B cell (primary cell): ENCODE measurements at regions not wholly inside any gene's neighbourhood (a gene's known extent, or its start where the extent isn't known, plus 50 kb on each side); places are given as distances from the start of the nearest gene placed in this dataset.

ENCODE experiments used
- ATAC-seq: fragments of 200-7000 bp; cut with Tn5 transposase; one replicate; pipeline ENCODE4 v1.10.0; 2021; ENCODE audit warnings: low read depth, mild to moderate bottlenecking, moderate number of reproducible peaks, moderate library complexity
- CTCF ChIA-PET: fragments of 350-600 bp; sonication (Branson Sonifier 250); formaldehyde crosslinking; loops from one replicate; lab custom pipeline; 2021; ENCODE audit warnings: antibody characterized with exemption, inconsistent platforms; lab: Charles Lee
- POLR2A ChIA-PET: fragments of 350-600 bp; sonication (Branson Sonifier 250); formaldehyde crosslinking; loops from one replicate; lab custom pipeline; 2021; ENCODE audit warnings: antibody characterized with exemption; lab: Charles Lee
- DNase-seq: peaks from one replicate; pipeline ENCODE4 v3.0.0; 2013
- H2AFZ ChIP-seq: 2 replicates; pipeline ENCODE4 v1.6.1; 2012; ENCODE audit warnings: mild to moderate bottlenecking, low read depth, low read length; ENCODE audit not compliant: insufficient read depth, poor library complexity, severe bottlenecking
- H3K27ac ChIP-seq, 2 donors: 1 replicate in 1 of 2; 2 replicates in 1 of 2; pipeline ENCODE4 v1.5.1; 2012 to 2013; ENCODE audit warnings: low read length in 2 of 2, mild to moderate bottlenecking in 2 of 2, moderate library complexity in 1 of 2
- H3K27me3 ChIP-seq, 4 experiments: fragments of 200-600 bp in 1 of 4; sonication (generic) in 1 of 4; replicated peaks in 1 of 4; 1 replicate in 2 of 4; 2 replicates in 2 of 4; pipeline versions ENCODE4 v1.6.1 to v1.7.0; 2013 to 2016; ENCODE audit warnings: low read length in 3 of 4, mild to moderate bottlenecking in 2 of 4, mixed read lengths in 1 of 4, moderate library complexity in 1 of 4; ENCODE audit not compliant: insufficient read depth in 4 of 4, control insufficient read depth in 3 of 4; ENCODE audit errors: control extremely low read depth in 1 of 4
- H3K36me3 ChIP-seq, 2 experiments: replicated peaks in 1 of 2; 1 replicate in 1 of 2; 2 replicates in 1 of 2; pipeline versions ENCODE4 v1.6.1 to v1.7.1; 2013; ENCODE audit warnings: low read length in 1 of 2; ENCODE audit not compliant: insufficient read depth in 2 of 2, control insufficient read depth in 1 of 2; ENCODE audit errors: control extremely low read depth in 1 of 2, extremely low read depth in 1 of 2
- H3K4me1 ChIP-seq, 2 donors: fragments of 200-600 bp in 1 of 2; sonication (generic) in 1 of 2; 1 replicate in 1 of 2; 2 replicates in 1 of 2; pipeline versions ENCODE4 v1.5.1 to v1.6.1; 2013 to 2017; ENCODE audit warnings: low read length in 2 of 2; ENCODE audit not compliant: control insufficient read depth in 2 of 2, insufficient read depth in 2 of 2
- H3K4me2 ChIP-seq: replicated peaks from 2 replicates; pipeline ENCODE3; 2012; ENCODE audit warnings: mild to moderate bottlenecking, low read depth, low read length; ENCODE audit not compliant: poor library complexity, severe bottlenecking
- H3K4me3 ChIP-seq, 5 experiments: fragments of 200-600 bp in 1 of 5; sonication (generic) in 1 of 5; 1 replicate in 3 of 5; 2 replicates in 2 of 5; pipeline versions ENCODE4 v1.5.1 to v1.7.0; 2011 to 2016; ENCODE audit warnings: low read length in 4 of 5, mild to moderate bottlenecking in 4 of 5, low read depth in 2 of 5, control low read depth in 1 of 5, moderate library complexity in 1 of 5; ENCODE audit not compliant: insufficient read depth in 1 of 5; ENCODE audit errors: control extremely low read depth in 1 of 5, extremely low read depth in 1 of 5
- H3K79me2 ChIP-seq: fragments of 200-600 bp; sonication (generic); one replicate; pipeline ENCODE4 v1.6.0; 2016; ENCODE audit warnings: low read length; ENCODE audit not compliant: control insufficient read depth, insufficient read depth
- H3K9ac ChIP-seq: fragments of 200-600 bp; sonication (generic); 2 replicates; pipeline ENCODE4 v1.6.1; 2017; ENCODE audit warnings: mild to moderate bottlenecking, low read length, moderate library complexity
- H3K9me3 ChIP-seq, 3 donors: one replicate each; pipeline versions ENCODE4 v1.6.1 to v1.7.1; 2013; ENCODE audit warnings: low read length in 2 of 3; ENCODE audit not compliant: control insufficient read depth in 2 of 3, insufficient read depth in 1 of 3; ENCODE audit errors: control extremely low read depth in 1 of 3
- H4K20me1 ChIP-seq: 2 replicates; pipeline ENCODE4 v1.6.0; 2012; ENCODE audit warnings: mild to moderate bottlenecking, low read length; ENCODE audit not compliant: insufficient read depth, control insufficient read depth, poor library complexity, severe bottlenecking
- H3K27ac Mint-ChIP-seq: one replicate; pipeline ENCODE4 v1.8.0; 2021; ENCODE audit warnings: mixed read lengths
- H3K27me3 Mint-ChIP-seq: one replicate; pipeline ENCODE4 v1.8.0; 2021; ENCODE audit warnings: mixed read lengths
- H3K4me1 Mint-ChIP-seq: one replicate; pipeline ENCODE4 v1.8.0; 2021; ENCODE audit warnings: mixed read lengths
- H3K4me3 Mint-ChIP-seq: one replicate; pipeline ENCODE4 v1.8.0; 2021; ENCODE audit warnings: mixed read lengths
- H3K9me3 Mint-ChIP-seq: one replicate; pipeline ENCODE4 v1.8.0; 2022; ENCODE audit warnings: mixed read lengths; ENCODE audit not compliant: insufficient read depth
- CTCF ChIP-seq: fragments of 200-600 bp; IDR thresholded peaks from one replicate; pipeline ENCODE4 v1.8.0; 2022; ENCODE audit warnings: antibody characterized with exemption, mild to moderate bottlenecking
- EZH2 ChIP-seq: IDR thresholded peaks from 2 replicates; pipeline ENCODE4 v1.6.1; 2012; ENCODE audit warnings: borderline replicate concordance, low read depth, mild to moderate bottlenecking, moderate library complexity, low read length; ENCODE audit not compliant: insufficient read depth, poor library complexity, severe bottlenecking
- WGBS: methylation state at CpG from one replicate; pipeline ENCODE4 v1.1.5; 2013; ENCODE audit warnings: missing lambda C conversion rate; ENCODE audit not compliant: insufficient coverage; 5-methylcytosine and 5-hydroxymethylcytosine counted together
- intact Hi-C: fragments of 100-400 bp; cut with micrococcal nuclease; formaldehyde crosslinking; loops from one replicate; pipeline ENCODE4 v1.10.0; 2022

DNA sequence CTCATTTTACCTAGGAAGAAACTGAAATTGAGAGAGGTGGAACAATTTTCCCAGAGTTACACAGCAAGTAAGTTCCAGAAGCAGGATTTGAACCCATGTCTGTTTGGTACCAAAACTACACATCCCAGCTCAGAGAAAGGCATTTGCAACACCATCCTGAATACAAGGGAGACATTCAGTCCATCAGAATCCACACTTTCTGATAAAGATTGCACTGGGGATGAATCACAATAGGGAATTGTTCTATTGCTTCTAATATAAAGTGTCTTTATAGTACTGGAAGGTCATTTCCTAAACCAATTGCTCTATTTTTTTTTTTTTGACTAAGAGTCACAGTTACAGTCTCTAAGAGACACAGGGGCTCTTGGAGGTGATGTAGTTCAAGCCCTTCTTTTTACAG lies 208.1 kb upstream of the CADM1 start:
- H3K36me3 ChIP-seq = no peaks in the 10 kb centered on the region
- Mint-ChIP-seq H3K4me3 (no peak overlapping the region), H3K27ac (no peak overlapping the region), H3K27me3 (no peaks in the 10 kb centered on the region), H3K9me3 (peaks cover 1% of the 10 kb centered on the region), H3K4me1 (peaks cover 5% of the 10 kb centered on the region)
- peaks cover 0 to 5% of the 10 kb centered on the region in 2 donors for H3K4me1 ChIP-seq
- H3K27ac ChIP-seq = no peak overlapping the region
- H3K4me3 ChIP-seq = no peak overlapping the region
- H2AFZ ChIP-seq = no peak overlapping the region
- TF ChIP-seq EZH2 = no peak
- TF ChIP-seq CTCF = no peak
- intact Hi-C loops = no loop called here
- peaks cover 0 to 3% (median 0%) of the 10 kb centered on the region in 4 experiments for H3K27me3 ChIP-seq
- no peaks in the 10 kb centered on the region for H4K20me1 ChIP-seq
- DNase-seq = no peak
- H3K79me2 ChIP-seq = no peaks in the 10 kb centered on the region
- ChIA-PET POLR2A (no interaction called here), CTCF (interaction anchor here (0.6 kb wide), 1 partner anchor 51 kb away, joined by 4 read pairs; no protein-coding TSS in a partner anchor)
- ATAC-seq = no peak
- H3K9ac ChIP-seq = no peak overlapping the region
- no peak overlapping the region for H3K4me2 ChIP-seq
- H3K9me3 ChIP-seq = peaks cover 0 to 9% (median 0%) of the 10 kb centered on the region in 3 donors

GRCh38 chr11:115710980-115711379 lies 206.8 kb upstream of the CADM1 start:
- DNase-seq (no peak), ATAC-seq (no peak)
- Histone ChIP-seq H3K9ac (no peak overlapping the region), H3K27me3 (no peaks in the 10 kb centered on the region), H3K79me2 (no peaks in the 10 kb centered on the region), H3K4me1 (peaks cover 0 to 5% of the 10 kb centered on the region in 2 donors), H3K4me3 (no peak overlapping the region), H3K36me3 (no peaks in the 10 kb centered on the region), H3K27ac (no peak overlapping the region), H3K4me2 (no peak overlapping the region), H4K20me1 (no peaks in the 10 kb centered on the region), H3K9me3 (peaks cover 0 to under 1% (median 0%) of the 10 kb centered on the region in 3 donors), H2AFZ (no peak overlapping the region)
- H3K4me3 Mint-ChIP-seq = no peak overlapping the region
- ChIA-PET CTCF (no interaction called here), POLR2A (no interaction called here)
- H3K27ac Mint-ChIP-seq = no peak overlapping the region
- WGBS = 97% methylated on average over 20 of the region's 20 CpGs
- intact Hi-C loops = no loop called here
- no peaks in the 10 kb centered on the region for H3K27me3 Mint-ChIP-seq
- peaks cover 5% of the 10 kb centered on the region for H3K4me1 Mint-ChIP-seq
- peaks cover 1% of the 10 kb centered on the region for H3K9me3 Mint-ChIP-seq
- TF ChIP-seq CTCF = no peak
- TF ChIP-seq EZH2 = no peak
